HepG2 (cell line): ENCODE measurements at regions not wholly inside any gene's neighbourhood (a gene's known extent, or its start where the extent isn't known, plus 50 kb on each side); places are given as distances from the start of the nearest gene placed in this dataset.

ENCODE experiments used
- CREB1 ChIP-seq, 2 experiments: fragments of 450-650 bp in 1 of 2; IDR thresholded peaks; 2 replicates each; pipeline ENCODE4 v1.6.1; 2016 to 2017; ENCODE audit warnings: control low read depth in 1 of 2, mild to moderate bottlenecking in 1 of 2, missing compliant biosample characterization in 1 of 2, missing genetic modification characterization in 1 of 2
- EHMT2 ChIP-seq: fragments of 200-600 bp; sonication (generic); IDR thresholded peaks from 2 replicates; pipeline ENCODE4 v1.7.0; 2017; ENCODE audit warnings: antibody characterized with exemption, low read depth, low read length, borderline replicate concordance
- FOSL1 ChIP-seq: sonication (generic); formaldehyde crosslinking; IDR thresholded peaks from 2 replicates; pipeline ENCODE4 v1.9.0; 2021; ENCODE audit warnings: missing genetic modification reagents, borderline replicate concordance
- FOXK1 ChIP-seq: sonication (generic); formaldehyde crosslinking; IDR thresholded peaks from 2 replicates; pipeline ENCODE4 v1.4.0; 2020; ENCODE audit warnings: low read depth, missing genetic modification reagents, borderline replicate concordance
- GABPA ChIP-seq, 2 experiments: IDR thresholded peaks; 2 replicates each; pipeline ENCODE4 v1.6.1; 2011 to 2016; ENCODE audit warnings: low read depth in 2 of 2, low read length in 1 of 2, missing biosample characterization in 1 of 2, missing genetic modification characterization in 1 of 2
- NCOA5 ChIP-seq: sonication (generic); formaldehyde crosslinking; IDR thresholded peaks from 2 replicates; pipeline ENCODE4 v1.4.0; 2020; ENCODE audit warnings: missing genetic modification reagents
- NPAS2 ChIP-seq: sonication (generic); formaldehyde crosslinking; IDR thresholded peaks from 2 replicates; pipeline ENCODE4 v1.8.0; 2022; ENCODE audit warnings: mild to moderate bottlenecking, missing genetic modification reagents, borderline replicate concordance
- SIN3A ChIP-seq: IDR thresholded peaks from 2 replicates; pipeline ENCODE4 v1.6.1; 2011; ENCODE audit warnings: low read depth, mild to moderate bottlenecking, control low read depth, low read length, borderline replicate concordance
- ZBTB1 ChIP-seq: sonication (generic); formaldehyde crosslinking; IDR thresholded peaks from 2 replicates; pipeline ENCODE4 v1.4.0; 2020; ENCODE audit warnings: missing genetic modification reagents, borderline replicate concordance
- ZNF230 ChIP-seq: sonication (generic); formaldehyde crosslinking; IDR thresholded peaks from 2 replicates; pipeline ENCODE4 v1.4.0; 2020; ENCODE audit warnings: mild to moderate bottlenecking, missing genetic modification reagents
- ZNF589 ChIP-seq: sonication (generic); formaldehyde crosslinking; conservative IDR thresholded peaks from 2 replicates; pipeline ENCODE4 v1.8.0; 2022; ENCODE audit warnings: mild to moderate bottlenecking, moderate library complexity, missing genetic modification reagents

- no peak for TF ChIP-seq FOXK1 (CRISPR knock-in tag)
- TF ChIP-seq GABPA (IDR thresholded peaks at IDR 0.05; ENCODE audit: low read depth, low read length) = no peak
- TF ChIP-seq GABPA (CRISPR knock-in tag; IDR thresholded peaks at IDR 0.05; ENCODE audit: low read depth) = no peak
- no peak for TF ChIP-seq SIN3A
- TF ChIP-seq CREB1 (IDR thresholded peaks at IDR 0.05) = no peak
- no peak for TF ChIP-seq CREB1 (CRISPR knock-in tag; IDR thresholded peaks at IDR 0.05)
- TF ChIP-seq ZNF230 (CRISPR knock-in tag) = no peak
- no peak for TF ChIP-seq NPAS2 (CRISPR knock-in tag)
- TF ChIP-seq EHMT2 = no peak
- no peak for TF ChIP-seq NCOA5 (CRISPR knock-in tag)
- no peak for TF ChIP-seq ZBTB1 (CRISPR knock-in tag)
- TF ChIP-seq ZNF589 = no peak
- TF ChIP-seq FOSL1 (CRISPR knock-in tag) = no peak
Observed at GRCh38 chr18:73669297-73669696, 478.3 kb downstream of the FBXO15 start.
